Stomach smooth muscle (tissue), 2 donors: ENCODE measurements at regions not wholly inside any gene's neighbourhood (a gene's known extent, or its start where the extent isn't known, plus 50 kb on each side); places are given as distances from the start of the nearest gene placed in this dataset.

ENCODE experiments used
- H3K27ac ChIP-seq: one replicate; pipeline ENCODE4 v1.7.0; 2013; ENCODE audit warnings: mild to moderate bottlenecking, low read length, inconsistent platforms
- H3K27me3 ChIP-seq, 2 donors: one replicate each; pipeline ENCODE4 v1.7.0; 2013; ENCODE audit warnings: low read length in 2 of 2; ENCODE audit not compliant: insufficient read depth in 2 of 2, control insufficient read depth in 1 of 2
- H3K36me3 ChIP-seq, 2 donors: one replicate each; pipeline ENCODE4 v1.7.0; 2013; ENCODE audit warnings: low read length in 2 of 2; ENCODE audit not compliant: control insufficient read depth in 2 of 2, insufficient read depth in 2 of 2
- H3K4me1 ChIP-seq: one replicate; pipeline ENCODE4 v1.7.0; 2013; ENCODE audit warnings: low read length; ENCODE audit not compliant: control insufficient read depth, insufficient read depth
- H3K4me3 ChIP-seq, 2 donors: one replicate each; pipeline ENCODE4 v1.7.0; 2013; ENCODE audit warnings: low read length in 2 of 2
- H3K9ac ChIP-seq, 2 donors: one replicate each; pipeline ENCODE4 v1.7.0; 2013; ENCODE audit warnings: low read length in 2 of 2, mild to moderate bottlenecking in 1 of 2
- H3K9me3 ChIP-seq, 2 donors: one replicate each; pipeline ENCODE4 v1.7.0; 2013; ENCODE audit warnings: low read length in 2 of 2; ENCODE audit not compliant: control insufficient read depth in 2 of 2
- donor health status: healthy.
- donor health status: Pancreatic carcinoma.

DNA sequence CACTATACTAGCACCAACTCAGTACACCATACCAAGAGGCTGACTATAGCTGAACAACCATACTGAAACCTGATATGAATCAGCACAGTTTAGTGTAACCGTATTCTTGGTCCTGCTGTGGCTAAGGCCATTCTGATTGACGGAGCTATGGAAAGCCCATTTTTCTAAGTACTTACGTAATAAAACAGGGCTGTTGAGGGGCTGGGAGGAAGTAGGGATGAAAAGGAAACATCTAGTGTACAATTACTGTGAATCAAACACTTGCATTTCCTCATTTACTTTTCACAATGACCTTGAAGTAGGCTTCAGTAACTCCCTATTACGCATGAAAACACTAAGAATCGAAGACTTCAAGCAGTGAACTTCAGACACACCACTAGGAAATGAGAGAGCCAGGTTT is 198.2 kb downstream of the BTG1 start:
- no peaks in the 10 kb centered on the region for H3K27me3 ChIP-seq
- no peak overlapping the region for H3K9ac ChIP-seq
- H3K9me3 ChIP-seq = no peaks in the 10 kb centered on the region
- H3K36me3 ChIP-seq = no peaks in the 10 kb centered on the region
- H3K4me3 ChIP-seq = no peak overlapping the region
- H3K27ac ChIP-seq = no peak overlapping the region
- no peaks in the 10 kb centered on the region for H3K4me1 ChIP-seq

DNA sequence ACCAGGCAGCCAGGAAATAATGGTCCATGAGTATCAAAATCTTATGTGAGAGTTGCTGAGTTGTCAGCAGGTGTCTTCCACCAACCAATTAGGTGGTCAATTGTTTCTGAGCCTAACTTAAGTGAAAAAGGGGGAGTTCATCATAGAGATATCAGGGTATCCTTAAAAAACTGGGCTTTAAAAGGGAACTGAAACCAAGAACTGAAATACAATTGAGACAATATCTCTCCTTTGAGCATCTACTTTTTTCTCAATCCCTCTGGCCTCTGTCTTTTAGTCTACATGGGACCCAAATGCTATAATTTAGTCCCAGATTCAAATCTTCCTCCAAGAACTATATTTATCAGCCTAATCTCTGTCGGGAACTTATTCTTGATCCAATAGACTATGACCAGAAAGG is 201.0 kb downstream of the BTG1 start:
- Histone ChIP-seq H3K36me3 (no peaks in the 10 kb centered on the region), H3K9ac (no peak overlapping the region), H3K4me3 (no peak overlapping the region), H3K27ac (no peak overlapping the region), H3K9me3 (peaks cover 0 to 2% of the 10 kb centered on the region in 2 donors), H3K27me3 (no peaks in the 10 kb centered on the region), H3K4me1 (no peaks in the 10 kb centered on the region)

DNA sequence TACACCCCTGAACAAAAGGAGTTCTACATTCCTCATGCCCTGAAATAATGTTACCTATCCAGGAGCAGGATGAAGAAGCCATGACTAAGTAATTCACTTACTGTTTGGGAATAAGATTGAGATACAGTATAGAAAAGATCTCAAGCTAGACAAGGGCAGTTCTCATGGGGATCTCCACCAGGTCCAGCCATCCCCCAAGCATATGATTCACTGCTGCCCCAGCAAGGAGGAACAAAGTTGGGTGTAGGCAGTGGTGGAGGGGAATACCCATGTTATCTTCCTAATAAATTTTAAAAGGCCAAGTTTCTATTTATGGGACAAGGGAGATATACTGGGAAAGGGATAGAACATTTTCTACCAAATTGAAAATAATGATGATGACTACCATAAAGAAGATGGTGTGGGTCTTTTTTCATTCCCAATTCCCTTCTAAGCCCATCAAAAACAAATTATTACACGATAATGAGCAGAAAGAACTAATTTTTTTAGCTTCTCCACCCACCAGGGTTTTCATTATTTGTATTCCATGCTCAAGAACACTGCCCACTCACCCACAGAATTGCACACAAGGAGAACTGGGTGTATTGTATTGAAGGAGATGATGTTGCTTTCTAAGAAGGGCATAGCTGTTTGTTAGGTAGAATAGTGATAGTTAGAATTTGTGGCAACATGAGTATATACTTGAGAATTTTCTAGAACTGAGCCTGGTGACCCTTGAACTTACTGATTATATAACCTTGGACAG is 204.6 kb downstream of the BTG1 start:
- H3K36me3 ChIP-seq = no peaks in the 10 kb centered on the region
- H3K27me3 ChIP-seq = no peaks in the 10 kb centered on the region
- H3K9ac ChIP-seq = no peak overlapping the region
- no peak overlapping the region for H3K4me3 ChIP-seq
- no peak overlapping the region for H3K27ac ChIP-seq
- H3K4me1 ChIP-seq = no peaks in the 10 kb centered on the region
- H3K9me3 ChIP-seq = peaks cover 0 to 2% of the 10 kb centered on the region in 2 donors

DNA sequence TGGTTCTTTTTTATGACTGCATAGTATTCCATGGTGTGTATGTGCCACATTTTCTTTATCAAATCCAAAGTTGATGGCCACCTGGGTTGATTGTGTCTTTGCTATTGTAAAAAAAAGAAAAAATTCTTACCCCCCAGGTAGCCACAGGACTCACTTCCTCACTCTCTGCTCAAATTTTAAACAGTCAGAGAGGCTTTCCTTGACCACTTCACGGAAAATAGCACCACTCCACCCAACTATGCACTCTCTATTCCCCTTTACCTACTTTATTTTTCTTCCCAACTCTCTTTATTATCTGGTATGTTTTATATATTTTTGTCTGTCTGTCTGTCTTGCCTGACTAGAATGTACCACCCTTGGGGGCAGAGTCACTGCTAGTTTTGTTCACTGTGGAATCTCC is 205.3 kb downstream of the BTG1 start:
- H3K36me3 ChIP-seq = no peaks in the 10 kb centered on the region

DNA sequence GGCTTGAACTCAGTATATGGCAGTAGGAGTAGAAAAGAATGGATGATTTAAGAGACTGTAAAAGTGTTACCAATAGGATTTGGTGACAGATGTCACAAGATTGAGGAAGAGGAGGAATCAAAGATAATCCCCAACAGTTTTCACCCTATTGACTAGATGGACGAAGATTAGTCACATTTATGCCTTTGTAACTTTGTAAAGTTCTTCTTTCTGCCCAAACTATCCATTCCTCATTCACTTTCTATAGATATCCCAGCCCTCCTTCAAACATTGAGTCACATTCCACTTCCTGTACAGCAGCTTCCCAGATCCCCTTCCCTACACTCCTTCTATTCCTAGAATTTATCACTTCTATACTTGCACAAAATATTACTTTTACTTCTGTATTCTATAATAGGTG is 207.9 kb downstream of the BTG1 start:
- H3K4me3 ChIP-seq = no peak overlapping the region
- H3K27me3 ChIP-seq = no peaks in the 10 kb centered on the region
- H3K4me1 ChIP-seq = no peaks in the 10 kb centered on the region
- H3K27ac ChIP-seq = no peak overlapping the region
- H3K36me3 ChIP-seq = no peaks in the 10 kb centered on the region
- H3K9ac ChIP-seq = no peak overlapping the region
- H3K9me3 ChIP-seq = peaks cover 0 to 2% of the 10 kb centered on the region in 2 donors

More for the DNA sequence above, 205.3 kb downstream of the BTG1 start:
- H3K27ac ChIP-seq = no peak overlapping the region
- no peaks in the 10 kb centered on the region for H3K4me1 ChIP-seq
- no peaks in the 10 kb centered on the region for H3K27me3 ChIP-seq
- H3K9me3 ChIP-seq = peaks cover 0 to 2% of the 10 kb centered on the region in 2 donors
- H3K4me3 ChIP-seq = no peak overlapping the region
- no peak overlapping the region for H3K9ac ChIP-seq

DNA sequence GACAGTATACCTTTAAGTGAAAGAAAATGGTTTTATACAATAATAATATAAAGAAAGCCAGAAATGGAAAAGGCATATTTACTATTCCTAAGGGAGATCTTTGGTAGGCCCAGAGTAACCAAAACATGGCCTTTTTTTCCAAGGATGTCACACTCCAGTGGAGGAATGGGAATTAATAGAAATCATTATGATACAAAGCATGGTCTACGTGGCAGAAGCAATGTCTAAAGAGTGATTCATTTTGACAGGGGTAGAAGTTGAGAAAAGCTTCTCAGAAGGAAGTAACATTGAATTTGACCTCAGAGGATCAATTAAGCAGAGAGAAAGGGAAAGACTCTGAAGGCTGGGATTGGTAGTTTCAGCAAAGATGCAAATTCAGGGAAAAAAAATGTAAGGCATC is 208.6 kb downstream of the BTG1 start:
- no peak overlapping the region for H3K27ac ChIP-seq
- H3K9me3 ChIP-seq = peaks cover 0 to 2% of the 10 kb centered on the region in 2 donors
- no peaks in the 10 kb centered on the region for H3K4me1 ChIP-seq

DNA sequence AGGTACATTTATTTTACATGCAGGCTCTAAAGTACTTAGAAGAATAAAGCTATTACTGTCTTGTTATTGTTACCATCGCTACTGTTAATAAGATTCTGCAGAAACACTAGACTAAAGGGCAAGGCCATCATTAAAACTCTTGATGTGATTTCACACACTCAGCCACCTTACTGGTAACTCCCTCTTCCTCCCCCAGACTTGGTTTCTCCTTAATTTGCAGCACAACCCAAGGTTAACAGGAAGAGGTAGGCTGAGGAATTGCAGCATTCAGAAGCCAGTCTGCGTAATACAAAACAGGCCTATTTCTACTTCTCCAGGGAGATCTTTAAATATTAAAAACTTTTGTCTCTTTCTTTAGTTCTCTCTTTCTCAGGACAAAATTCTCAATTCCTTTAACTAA is 210.3 kb downstream of the BTG1 start:
- no peak overlapping the region for H3K9ac ChIP-seq
- H3K4me3 ChIP-seq = no peak overlapping the region
- H3K27me3 ChIP-seq = no peaks in the 10 kb centered on the region
- no peak overlapping the region for H3K27ac ChIP-seq
- no peaks in the 10 kb centered on the region for H3K36me3 ChIP-seq
- H3K4me1 ChIP-seq = no peaks in the 10 kb centered on the region
- H3K9me3 ChIP-seq = peaks cover 0 to 2% of the 10 kb centered on the region in 2 donors

More for the DNA sequence above, 208.6 kb downstream of the BTG1 start:
- no peaks in the 10 kb centered on the region for H3K27me3 ChIP-seq
- no peak overlapping the region for H3K9ac ChIP-seq
- no peak overlapping the region for H3K4me3 ChIP-seq
- H3K36me3 ChIP-seq = no peaks in the 10 kb centered on the region

DNA sequence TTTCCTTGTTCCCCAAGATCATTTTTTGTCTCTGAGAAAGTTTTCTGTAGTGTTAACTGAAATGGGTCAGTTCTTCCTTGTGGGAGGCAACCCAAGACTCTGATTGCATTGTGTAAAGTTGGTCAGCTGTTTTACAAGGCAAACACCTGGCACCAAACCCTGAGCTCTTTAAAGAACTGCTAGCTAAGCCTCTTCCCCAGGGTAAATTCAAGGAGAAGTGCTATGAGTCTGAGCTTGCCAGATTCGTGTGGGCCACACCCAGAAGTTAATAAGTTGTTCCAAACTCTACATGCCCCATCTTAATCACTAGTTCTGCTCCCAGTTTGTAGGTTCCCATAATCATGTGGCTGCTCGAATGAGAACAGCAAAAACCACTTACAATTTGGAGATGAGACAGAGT is 214.5 kb downstream of the BTG1 start:
- H3K27ac ChIP-seq = no peak overlapping the region
- H3K9me3 ChIP-seq = no peaks in the 10 kb centered on the region
- H3K4me3 ChIP-seq = no peak overlapping the region
- H3K27me3 ChIP-seq = no peaks in the 10 kb centered on the region
- no peaks in the 10 kb centered on the region for H3K36me3 ChIP-seq
- H3K9ac ChIP-seq = no peak overlapping the region
- H3K4me1 ChIP-seq = no peaks in the 10 kb centered on the region

DNA sequence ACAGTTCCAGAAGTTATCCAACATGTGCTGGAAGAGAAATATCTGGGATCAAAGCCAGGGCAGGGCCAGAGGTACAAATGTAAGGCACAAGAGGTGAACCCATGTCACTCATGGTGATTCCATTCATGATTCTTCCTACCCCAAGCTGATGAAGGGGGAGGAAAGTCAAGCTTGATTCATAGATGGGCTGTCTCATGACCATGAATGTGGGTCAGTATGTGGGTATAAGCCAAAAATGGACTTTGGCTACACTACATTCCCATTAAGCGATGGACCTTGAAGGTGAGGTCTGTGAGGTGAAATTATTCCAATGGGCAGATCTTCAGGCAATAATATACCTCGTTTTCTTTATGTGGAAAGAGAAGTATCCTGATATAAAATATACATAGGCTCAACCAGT is 217.1 kb downstream of the BTG1 start:
- Histone ChIP-seq H3K4me3 (no peak overlapping the region), H3K27me3 (no peaks in the 10 kb centered on the region), H3K4me1 (no peaks in the 10 kb centered on the region), H3K9ac (no peak overlapping the region), H3K27ac (no peak overlapping the region), H3K36me3 (no peaks in the 10 kb centered on the region), H3K9me3 (no peaks in the 10 kb centered on the region)

DNA sequence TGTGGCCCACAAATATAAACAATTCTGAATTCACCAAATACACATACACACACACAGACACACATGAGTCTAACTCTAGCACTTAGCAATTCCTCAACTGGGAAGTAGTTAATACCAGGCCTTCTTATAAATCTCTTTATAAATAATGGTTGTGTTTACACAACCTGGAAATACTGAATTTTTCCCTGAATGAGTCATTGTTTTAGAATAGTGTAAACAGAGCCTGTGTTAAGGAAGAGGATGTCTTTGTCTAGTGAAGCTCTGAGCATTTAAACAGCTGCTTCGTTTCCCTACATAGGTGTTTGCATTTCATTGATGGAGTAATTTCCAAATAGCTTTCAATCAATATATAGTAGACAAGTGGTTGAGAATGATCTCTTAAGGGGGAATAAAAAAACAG is 218.8 kb downstream of the BTG1 start:
- no peaks in the 10 kb centered on the region for H3K36me3 ChIP-seq
- no peaks in the 10 kb centered on the region for H3K9me3 ChIP-seq
- no peak overlapping the region for H3K4me3 ChIP-seq
- H3K4me1 ChIP-seq = no peaks in the 10 kb centered on the region
- no peaks in the 10 kb centered on the region for H3K27me3 ChIP-seq
- H3K27ac ChIP-seq = no peak overlapping the region
- no peak overlapping the region for H3K9ac ChIP-seq

DNA sequence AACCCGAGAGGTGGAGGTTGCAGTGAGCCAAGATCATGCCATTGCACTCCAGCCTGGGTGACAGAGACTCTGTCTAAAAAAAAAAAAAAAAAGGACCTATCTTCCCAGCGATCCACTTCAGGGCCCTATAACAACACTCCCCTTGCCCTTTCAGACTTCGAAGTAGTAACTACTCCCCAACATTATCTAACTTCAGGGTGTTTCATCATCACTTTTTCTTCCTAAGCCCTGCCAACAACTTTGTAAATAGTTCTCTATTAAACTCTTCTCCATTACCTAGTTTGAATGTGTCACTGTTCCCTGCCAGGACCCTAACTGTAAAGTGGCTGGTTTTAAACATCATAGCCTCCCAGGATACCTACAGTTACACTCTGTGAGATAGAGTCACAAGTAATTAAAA is 220.8 kb downstream of the BTG1 start:
- no peaks in the 10 kb centered on the region for H3K4me1 ChIP-seq

More for the DNA sequence above, 220.8 kb downstream of the BTG1 start:
- Histone ChIP-seq H3K4me3 (no peak overlapping the region), H3K27me3 (no peaks in the 10 kb centered on the region), H3K36me3 (no peaks in the 10 kb centered on the region), H3K27ac (no peak overlapping the region), H3K9ac (no peak overlapping the region), H3K9me3 (no peaks in the 10 kb centered on the region)
